Neural crest cell (in vitro differentiated cells): ENCODE measurements at regions not wholly inside any gene's neighbourhood (a gene's known extent, or its start where the extent isn't known, plus 50 kb on each side); places are given as distances from the start of the nearest gene placed in this dataset.

ENCODE experiments used
- DNase-seq: peaks from one replicate; pipeline ENCODE4 v3.0.0; 2021; ENCODE audit warnings: low read depth, mixed read lengths, low spot score
- H3K27ac Mint-ChIP-seq: one replicate; pipeline ENCODE4 v1.8.0; 2021; ENCODE audit warnings: mild to moderate bottlenecking, mixed read lengths; ENCODE audit not compliant: unreplicated experiment
- H3K27me3 Mint-ChIP-seq: 2 replicates; pipeline ENCODE4 v1.8.0; 2021; ENCODE audit warnings: low read depth, mild to moderate bottlenecking, mixed read lengths
- H3K36me3 Mint-ChIP-seq: 2 replicates; pipeline ENCODE4 v1.8.0; 2021; ENCODE audit warnings: low read depth, mild to moderate bottlenecking, mixed read lengths
- H3K4me1 Mint-ChIP-seq: 2 replicates; pipeline ENCODE4 v1.8.0; 2021; ENCODE audit warnings: mixed read lengths
- H3K4me3 Mint-ChIP-seq: one replicate; pipeline ENCODE4 v1.8.0; 2021; ENCODE audit warnings: mild to moderate bottlenecking, mixed read lengths
- H3K9me3 Mint-ChIP-seq: 2 replicates; pipeline ENCODE4 v1.8.0; 2021; ENCODE audit warnings: mixed read lengths
- CTCF ChIP-seq: fragments of 200-600 bp; sonication (generic); conservative IDR thresholded peaks from 2 replicates; pipeline ENCODE4 v1.5.0; 2021; ENCODE audit warnings: antibody characterized with exemption, mild to moderate bottlenecking

GRCh38 chr2:114219456-114219855, 223.0 kb upstream of the DPP10 start:
- no peak for DNase-seq
- H3K27me3 Mint-ChIP-seq: no peaks in the 10 kb centered on the region
- H3K27ac Mint-ChIP-seq: no peak overlapping the region
- no peaks in the 10 kb centered on the region for H3K36me3 Mint-ChIP-seq
- no peaks in the 10 kb centered on the region for H3K9me3 Mint-ChIP-seq
- peaks cover 19% of the 10 kb centered on the region for H3K4me1 Mint-ChIP-seq
- no peak for TF ChIP-seq CTCF
- no peak overlapping the region for H3K4me3 Mint-ChIP-seq

- H3K27me3 Mint-ChIP-seq: no peaks in the 10 kb centered on the region
- no peak for TF ChIP-seq CTCF
- DNase-seq: no peak
- H3K36me3 Mint-ChIP-seq: no peaks in the 10 kb centered on the region
- H3K27ac Mint-ChIP-seq: peak overlapping the region; percentile 2
- H3K4me3 Mint-ChIP-seq: peak overlapping the region; percentile 2
- H3K9me3 Mint-ChIP-seq: no peaks in the 10 kb centered on the region
- peaks cover 19% of the 10 kb centered on the region for H3K4me1 Mint-ChIP-seq
Measured at GRCh38 chr2:114222344-114222743, 220.1 kb upstream of the DPP10 start.

DNA sequence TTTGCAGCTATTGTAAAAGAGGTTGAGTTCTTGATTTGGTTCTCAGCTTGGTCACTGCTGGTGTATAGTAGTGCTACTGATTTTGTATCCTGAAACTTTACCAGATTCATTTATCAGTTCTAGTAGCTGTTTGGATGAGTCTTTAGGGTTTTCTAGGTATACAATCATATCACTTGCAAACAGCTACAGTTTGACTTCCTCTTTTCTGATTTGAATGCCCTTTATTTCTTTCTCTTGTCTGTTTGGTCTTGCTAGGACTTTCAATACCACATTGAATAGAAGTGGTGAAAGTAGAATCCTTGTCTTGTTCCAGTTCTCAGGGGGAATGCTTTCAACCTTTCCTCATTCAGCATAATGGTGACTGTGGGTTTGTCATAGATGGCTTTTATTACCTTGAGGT, 210.5 kb upstream of the DPP10 start:
- no peak for TF ChIP-seq CTCF
- Mint-ChIP-seq H3K4me3 (no peak overlapping the region), H3K36me3 (peaks cover 3% of the 10 kb centered on the region), H3K27ac (no peak overlapping the region), H3K9me3 (peaks cover 13% of the 10 kb centered on the region), H3K27me3 (no peaks in the 10 kb centered on the region), H3K4me1 (no peaks in the 10 kb centered on the region)
- no peak for DNase-seq

DNA sequence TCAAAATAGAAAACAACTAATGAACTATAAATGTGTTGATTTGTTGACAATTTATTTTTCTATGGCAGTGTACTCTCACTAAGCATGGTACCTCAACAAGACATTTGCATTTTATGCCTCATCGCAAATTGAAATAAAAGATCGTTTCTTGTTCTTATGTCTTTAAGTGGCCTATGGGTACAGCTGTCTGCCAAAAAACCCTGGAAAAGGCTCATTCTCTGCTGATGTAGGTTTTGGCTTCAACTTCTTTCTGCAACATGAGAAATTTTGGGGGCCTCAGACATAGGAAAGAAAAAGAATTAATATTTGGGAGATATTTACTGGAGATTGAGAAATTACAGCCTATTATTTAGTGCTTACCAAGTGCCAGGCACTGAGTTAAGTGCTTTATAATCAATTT, 205.1 kb upstream of the DPP10 start:
- no peak overlapping the region for H3K27ac Mint-ChIP-seq
- no peaks in the 10 kb centered on the region for H3K36me3 Mint-ChIP-seq
- H3K4me1 Mint-ChIP-seq: no peaks in the 10 kb centered on the region
- DNase-seq: no peak
- no peak overlapping the region for H3K4me3 Mint-ChIP-seq
- TF ChIP-seq CTCF: no peak
- peaks cover 3% of the 10 kb centered on the region for H3K9me3 Mint-ChIP-seq
- H3K27me3 Mint-ChIP-seq: no peaks in the 10 kb centered on the region

DNA sequence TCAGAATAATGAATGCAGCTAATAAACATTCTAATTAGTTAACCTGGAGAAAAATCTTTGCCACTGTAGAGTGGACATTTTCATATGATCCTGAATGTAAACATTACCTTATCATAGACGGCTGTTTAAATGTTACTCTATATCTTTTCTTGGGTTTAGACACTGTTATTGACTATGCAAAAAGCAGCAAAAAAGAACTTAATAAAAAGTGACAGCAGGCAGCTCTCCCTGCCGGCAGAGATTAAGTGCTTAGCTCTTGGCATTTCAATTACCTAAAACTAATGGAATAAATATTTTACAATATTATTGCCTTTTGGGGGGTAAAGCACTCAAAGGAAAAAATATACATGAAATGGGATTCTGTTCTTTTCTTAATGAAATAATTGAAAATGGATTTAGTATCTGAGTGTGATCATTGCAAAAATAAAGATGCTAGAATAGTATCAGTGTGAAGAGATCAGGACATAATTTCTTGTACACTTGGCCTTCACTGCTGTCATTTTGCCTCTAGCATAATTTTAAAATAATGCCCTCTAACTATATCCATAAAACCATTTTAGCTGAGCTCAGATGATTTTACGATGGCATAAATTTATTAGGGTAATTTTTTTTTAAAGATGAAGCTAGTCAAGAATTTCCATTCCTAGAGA, 203.4 kb upstream of the DPP10 start:
- H3K27ac Mint-ChIP-seq: no peak overlapping the region
- no peaks in the 10 kb centered on the region for H3K4me1 Mint-ChIP-seq
- H3K36me3 Mint-ChIP-seq: no peaks in the 10 kb centered on the region
- H3K9me3 Mint-ChIP-seq: peaks cover under 1% of the 10 kb centered on the region
- DNase-seq: no peak
- no peaks in the 10 kb centered on the region for H3K27me3 Mint-ChIP-seq
- no peak overlapping the region for H3K4me3 Mint-ChIP-seq
- TF ChIP-seq CTCF: no peak
